GM12878 (cell line): ENCODE measurements at regions not wholly inside any gene's neighbourhood (a gene's known extent, or its start where the extent isn't known, plus 50 kb on each side); places are given as distances from the start of the nearest gene placed in this dataset.

ENCODE experiments used
- ATAC-seq: fragments of 200-7000 bp; cut with Tn5 transposase; 3 replicates; pipeline ENCODE4 v1.9.1; 2020; ENCODE audit warnings: mild to moderate bottlenecking, moderate library complexity
- BruUV-seq: library from RNA; stranded (reverse); fragments of 400-500 nt; replicated peaks from 2 replicates; lab custom pipeline; 2021; lab: Mats Ljungman, UMichigan
- CTCF ChIA-PET: fragments of 300-600 bp; sonication (Branson Sonifier 250); formaldehyde crosslinking; extraction: SDS; loops from one replicate; lab custom pipeline; 2021; ENCODE audit warnings: inconsistent platforms; lab: Yijun Ruan, JAX
- POLR2A ChIA-PET: fragments of 350-600 bp; formaldehyde crosslinking; extraction: SDS; loops from one replicate; lab custom pipeline; 2021; ENCODE audit warnings: inconsistent platforms; lab: Charles Lee
- RAD21 ChIA-PET: fragments of 300-600 bp; sonication (Branson Sonifier 250); formaldehyde crosslinking; loops from one replicate; lab custom pipeline; 2023; ENCODE audit warnings: antibody characterized with exemption; ENCODE audit not compliant: unreplicated experiment; lab: Charles Lee
- SMC1A ChIA-PET: fragments of 300-600 bp; sonication (Branson Sonifier 250); formaldehyde crosslinking; loops from one replicate; lab custom pipeline; 2023; ENCODE audit not compliant: unreplicated experiment, uncharacterized antibody; lab: Charles Lee
- DNase-seq: peaks from one replicate; pipeline ENCODE4 v3.0.0-alpha.2; 2011; ENCODE audit warnings: low read depth, low spot score
- FAIRE-seq: peaks from 3 replicates; lab custom pipeline; 2011; peaks lifted over from hg19 to GRCh38; lab: Jason Lieb, UNC
- H2AFZ ChIP-seq: 2 replicates; pipeline ENCODE4 v1.6.0; 2011; ENCODE audit warnings: low read depth, low read length, control low read depth; ENCODE audit not compliant: control insufficient read depth
- H3K27ac ChIP-seq: 2 replicates; pipeline ENCODE4 v1.5.1; 2011; ENCODE audit warnings: control low read depth; ENCODE audit not compliant: control insufficient read depth, insufficient read depth
- H3K27me3 ChIP-seq, 2 experiments: replicated peaks in 1 of 2; 2 replicates each; pipeline versions ENCODE4 v1.6.0 to v1.6.1; 2011; ENCODE audit warnings: low read length in 1 of 2; ENCODE audit not compliant: control insufficient read depth in 2 of 2, insufficient read depth in 2 of 2
- H3K36me3 ChIP-seq, 2 experiments: 2 replicates each; pipeline ENCODE4 v1.5.1; 2011; ENCODE audit warnings: low read length in 1 of 2; ENCODE audit not compliant: control insufficient read depth in 2 of 2, insufficient read depth in 2 of 2
- H3K4me1 ChIP-seq: 2 replicates; pipeline ENCODE4 v1.6.1; 2011; ENCODE audit warnings: mild to moderate bottlenecking, low read length, moderate library complexity, mixed read lengths; ENCODE audit not compliant: control insufficient read depth, insufficient read depth
- H3K4me2 ChIP-seq: 2 replicates; pipeline ENCODE4 v1.6.0; 2011; ENCODE audit warnings: control low read depth; ENCODE audit not compliant: control insufficient read depth, insufficient read depth
- H3K4me3 ChIP-seq: fragments of 200-600 bp; sonication (generic); 2 replicates; pipeline ENCODE4 v1.5.1; 2016
- H3K79me2 ChIP-seq: 2 replicates; pipeline ENCODE4 v1.6.0; 2011; ENCODE audit warnings: low read length; ENCODE audit not compliant: control insufficient read depth, insufficient read depth
- H3K9ac ChIP-seq: 2 replicates; pipeline ENCODE4 v1.8.0; 2011; ENCODE audit warnings: low read length, control low read depth, mixed read lengths; ENCODE audit not compliant: control insufficient read depth, insufficient read depth
- H3K9me3 ChIP-seq: replicated peaks from 3 replicates; pipeline ENCODE4 v1.5.1; 2011; ENCODE audit warnings: mild to moderate bottlenecking, low read length; ENCODE audit not compliant: control insufficient read depth, insufficient read depth
- H4K20me1 ChIP-seq: 2 replicates; pipeline ENCODE4 v1.6.0; 2011; ENCODE audit not compliant: control insufficient read depth, insufficient read depth
- ASH2L ChIP-seq: fragments of 300-600, 200-600 bp; sonication (generic); IDR thresholded peaks from 2 replicates; pipeline ENCODE4 v1.6.1; 2017; ENCODE audit warnings: low read depth, mild to moderate bottlenecking, borderline replicate concordance
- BHLHE40 ChIP-seq, 2 experiments: fragments of 450-650 bp in 1 of 2; IDR thresholded peaks; 2 replicates each; pipeline ENCODE4 v1.6.1; 2011 to 2017; ENCODE audit warnings: low read depth in 2 of 2, borderline replicate concordance in 1 of 2, improper control_type of control experiment in 1 of 2, low read length in 1 of 2, mild to moderate bottlenecking in 1 of 2
- BRCA1 ChIP-seq: IDR thresholded peaks from 2 replicates; pipeline ENCODE4 v1.6.1; 2011; ENCODE audit warnings: low read depth, low read length, improper control_type of control experiment
- CBX3 ChIP-seq: fragments of 200-600 bp; sonication (generic); IDR thresholded peaks from 2 replicates; pipeline ENCODE4 v1.6.1; 2016; ENCODE audit warnings: low read depth, borderline replicate concordance
- DPF2 ChIP-seq: fragments of 450-650 bp; IDR thresholded peaks from 2 replicates; pipeline ENCODE4 v1.6.1; 2017; ENCODE audit warnings: mild to moderate bottlenecking
- MEF2A ChIP-seq: IDR thresholded peaks from 2 replicates; pipeline ENCODE4 v1.6.1; 2011; ENCODE audit warnings: low read depth, mild to moderate bottlenecking, low read length, moderate library complexity; ENCODE audit not compliant: insufficient read depth
- PAX8 ChIP-seq: fragments of 450-650 bp; IDR thresholded peaks from 2 replicates; pipeline ENCODE4 v1.6.1; 2017; ENCODE audit warnings: mild to moderate bottlenecking, moderate library complexity
- POLR2AphosphoS2 ChIP-seq: IDR thresholded peaks from 2 replicates; pipeline ENCODE4 v1.6.1; 2011; ENCODE audit warnings: low read depth, mild to moderate bottlenecking, low read length, improper control_type of control experiment, moderate library complexity
- POU2F2 ChIP-seq: IDR thresholded peaks from 3 replicates; pipeline ENCODE4 v1.6.1; 2011; ENCODE audit warnings: low read depth, mild to moderate bottlenecking, low read length, borderline replicate concordance
- RAD21 ChIP-seq: IDR thresholded peaks from 2 replicates; pipeline ENCODE4 v1.6.1; 2011; ENCODE audit warnings: mild to moderate bottlenecking, low read depth, low read length, moderate library complexity; ENCODE audit not compliant: insufficient read depth
- RAD51 ChIP-seq: fragments of 450-650 bp; IDR thresholded peaks from 2 replicates; pipeline ENCODE4 v1.6.1; 2016; ENCODE audit warnings: moderate library complexity, mild to moderate bottlenecking, inconsistent platforms
- SIN3A ChIP-seq: IDR thresholded peaks from 2 replicates; pipeline ENCODE4 v1.6.1; 2012; ENCODE audit warnings: low read depth, low read length, improper control_type of control experiment
- STAT1 ChIP-seq: fragments of 450-650 bp; conservative IDR thresholded peaks from 2 replicates; pipeline ENCODE4 v1.6.1; 2014; ENCODE audit warnings: antibody characterized with exemption, mild to moderate bottlenecking
- TAF1 ChIP-seq: IDR thresholded peaks from 2 replicates; pipeline ENCODE4 v1.6.1; 2011; ENCODE audit warnings: mild to moderate bottlenecking, low read depth, low read length, borderline replicate concordance
- ZSCAN29 ChIP-seq: fragments of 450-650 bp; IDR thresholded peaks from 2 replicates; pipeline ENCODE4 v1.6.1; 2017; ENCODE audit warnings: mild to moderate bottlenecking, moderate library complexity
- WGBS: methylation state at CpG from one replicate; pipeline ENCODE4 v1.1.6; 2016; ENCODE audit warnings: low lambda C conversion rate; ENCODE audit not compliant: insufficient replicate concordance, insufficient coverage; ENCODE audit errors: missing lambda C conversion rate; 5-methylcytosine and 5-hydroxymethylcytosine counted together
- in situ Hi-C: fragments of 300-500 bp; cut with MboI; formaldehyde crosslinking; loops from 9 replicates; pipeline ENCODE4 v1.14.3; 2018; ENCODE audit warnings: mixed read lengths
- intact Hi-C: fragments of 100-400 bp; cut with micrococcal nuclease; formaldehyde crosslinking; loops from one replicate; pipeline ENCODE4 v1.14.2; 2022; ENCODE audit not compliant: unreplicated experiment
- TF ChIP-seq, protein P1 (sequence below): fragments of 450-650 bp; IDR thresholded peaks from 2 replicates; pipeline ENCODE4 v1.6.1; 2017; ENCODE audit warnings: mild to moderate bottlenecking, moderate library complexity
- TF ChIP-seq, protein P2 (sequence below): IDR thresholded peaks from 2 replicates; pipeline ENCODE4 v1.6.1; 2012; ENCODE audit warnings: improper control_type of control experiment, low read depth, low read length; ENCODE audit not compliant: insufficient replicate concordance

DNA sequence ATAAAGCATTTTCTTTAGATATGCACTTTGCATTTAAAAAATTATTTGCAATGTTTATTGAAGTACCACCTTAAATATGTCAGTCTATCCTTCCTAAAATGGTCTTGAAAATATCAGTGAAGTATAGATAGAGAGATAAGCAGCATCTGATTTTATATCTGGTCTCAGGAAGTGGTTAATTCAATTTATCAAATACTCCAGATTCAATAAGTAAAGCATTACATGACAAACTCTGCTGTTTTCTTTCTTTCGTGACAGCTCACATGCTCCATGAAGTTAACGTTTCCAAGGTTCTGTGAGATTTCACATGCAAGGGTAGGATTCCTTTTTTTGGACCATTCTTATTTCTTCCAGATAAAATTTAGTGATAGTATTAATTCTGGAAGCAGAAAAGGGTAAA, 775.4 kb upstream of the ROBO1 start:
- intact Hi-C loops: no loop called here
- in situ Hi-C loops: no loop called here
- Histone ChIP-seq H3K36me3 (no peaks in the 10 kb centered on the region), H3K4me1 (no peaks in the 10 kb centered on the region), H3K9me3 (no peaks in the 10 kb centered on the region), H3K4me2 (no peak overlapping the region), H2AFZ (no peak overlapping the region), H4K20me1 (no peaks in the 10 kb centered on the region), H3K4me3 (no peak overlapping the region), H3K27ac (no peak overlapping the region), H3K79me2 (no peaks in the 10 kb centered on the region), H3K9ac (no peak overlapping the region), H3K27me3 (no peaks in the 10 kb centered on the region)
- SMC1A ChIA-PET: no interaction called here
- TF ChIP-seq ZSCAN29: no peak
- no peak for TF ChIP-seq DPF2
- no peak for TF ChIP-seq POU2F2
- TF ChIP-seq BHLHE40 (IDR thresholded peaks at IDR 0.05; ENCODE audit: borderline replicate concordance in 1 of 2, low read depth in 2 of 2, low read length in 1 of 2): no peak
- TF ChIP-seq, protein P1, sequence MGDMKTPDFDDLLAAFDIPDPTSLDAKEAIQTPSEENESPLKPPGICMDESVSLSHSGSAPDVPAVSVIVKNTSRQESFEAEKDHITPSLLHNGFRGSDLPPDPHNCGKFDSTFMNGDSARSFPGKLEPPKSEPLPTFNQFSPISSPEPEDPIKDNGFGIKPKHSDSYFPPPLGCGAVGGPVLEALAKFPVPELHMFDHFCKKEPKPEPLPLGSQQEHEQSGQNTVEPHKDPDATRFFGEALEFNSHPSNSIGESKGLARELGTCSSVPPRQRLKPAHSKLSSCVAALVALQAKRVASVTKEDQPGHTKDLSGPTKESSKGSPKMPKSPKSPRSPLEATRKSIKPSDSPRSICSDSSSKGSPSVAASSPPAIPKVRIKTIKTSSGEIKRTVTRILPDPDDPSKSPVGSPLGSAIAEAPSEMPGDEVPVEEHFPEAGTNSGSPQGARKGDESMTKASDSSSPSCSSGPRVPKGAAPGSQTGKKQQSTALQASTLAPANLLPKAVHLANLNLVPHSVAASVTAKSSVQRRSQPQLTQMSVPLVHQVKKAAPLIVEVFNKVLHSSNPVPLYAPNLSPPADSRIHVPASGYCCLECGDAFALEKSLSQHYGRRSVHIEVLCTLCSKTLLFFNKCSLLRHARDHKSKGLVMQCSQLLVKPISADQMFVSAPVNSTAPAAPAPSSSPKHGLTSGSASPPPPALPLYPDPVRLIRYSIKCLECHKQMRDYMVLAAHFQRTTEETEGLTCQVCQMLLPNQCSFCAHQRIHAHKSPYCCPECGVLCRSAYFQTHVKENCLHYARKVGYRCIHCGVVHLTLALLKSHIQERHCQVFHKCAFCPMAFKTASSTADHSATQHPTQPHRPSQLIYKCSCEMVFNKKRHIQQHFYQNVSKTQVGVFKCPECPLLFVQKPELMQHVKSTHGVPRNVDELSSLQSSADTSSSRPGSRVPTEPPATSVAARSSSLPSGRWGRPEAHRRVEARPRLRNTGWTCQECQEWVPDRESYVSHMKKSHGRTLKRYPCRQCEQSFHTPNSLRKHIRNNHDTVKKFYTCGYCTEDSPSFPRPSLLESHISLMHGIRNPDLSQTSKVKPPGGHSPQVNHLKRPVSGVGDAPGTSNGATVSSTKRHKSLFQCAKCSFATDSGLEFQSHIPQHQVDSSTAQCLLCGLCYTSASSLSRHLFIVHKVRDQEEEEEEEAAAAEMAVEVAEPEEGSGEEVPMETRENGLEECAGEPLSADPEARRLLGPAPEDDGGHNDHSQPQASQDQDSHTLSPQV: no peak
- TF ChIP-seq STAT1: no peak
- TF ChIP-seq, protein P2, sequence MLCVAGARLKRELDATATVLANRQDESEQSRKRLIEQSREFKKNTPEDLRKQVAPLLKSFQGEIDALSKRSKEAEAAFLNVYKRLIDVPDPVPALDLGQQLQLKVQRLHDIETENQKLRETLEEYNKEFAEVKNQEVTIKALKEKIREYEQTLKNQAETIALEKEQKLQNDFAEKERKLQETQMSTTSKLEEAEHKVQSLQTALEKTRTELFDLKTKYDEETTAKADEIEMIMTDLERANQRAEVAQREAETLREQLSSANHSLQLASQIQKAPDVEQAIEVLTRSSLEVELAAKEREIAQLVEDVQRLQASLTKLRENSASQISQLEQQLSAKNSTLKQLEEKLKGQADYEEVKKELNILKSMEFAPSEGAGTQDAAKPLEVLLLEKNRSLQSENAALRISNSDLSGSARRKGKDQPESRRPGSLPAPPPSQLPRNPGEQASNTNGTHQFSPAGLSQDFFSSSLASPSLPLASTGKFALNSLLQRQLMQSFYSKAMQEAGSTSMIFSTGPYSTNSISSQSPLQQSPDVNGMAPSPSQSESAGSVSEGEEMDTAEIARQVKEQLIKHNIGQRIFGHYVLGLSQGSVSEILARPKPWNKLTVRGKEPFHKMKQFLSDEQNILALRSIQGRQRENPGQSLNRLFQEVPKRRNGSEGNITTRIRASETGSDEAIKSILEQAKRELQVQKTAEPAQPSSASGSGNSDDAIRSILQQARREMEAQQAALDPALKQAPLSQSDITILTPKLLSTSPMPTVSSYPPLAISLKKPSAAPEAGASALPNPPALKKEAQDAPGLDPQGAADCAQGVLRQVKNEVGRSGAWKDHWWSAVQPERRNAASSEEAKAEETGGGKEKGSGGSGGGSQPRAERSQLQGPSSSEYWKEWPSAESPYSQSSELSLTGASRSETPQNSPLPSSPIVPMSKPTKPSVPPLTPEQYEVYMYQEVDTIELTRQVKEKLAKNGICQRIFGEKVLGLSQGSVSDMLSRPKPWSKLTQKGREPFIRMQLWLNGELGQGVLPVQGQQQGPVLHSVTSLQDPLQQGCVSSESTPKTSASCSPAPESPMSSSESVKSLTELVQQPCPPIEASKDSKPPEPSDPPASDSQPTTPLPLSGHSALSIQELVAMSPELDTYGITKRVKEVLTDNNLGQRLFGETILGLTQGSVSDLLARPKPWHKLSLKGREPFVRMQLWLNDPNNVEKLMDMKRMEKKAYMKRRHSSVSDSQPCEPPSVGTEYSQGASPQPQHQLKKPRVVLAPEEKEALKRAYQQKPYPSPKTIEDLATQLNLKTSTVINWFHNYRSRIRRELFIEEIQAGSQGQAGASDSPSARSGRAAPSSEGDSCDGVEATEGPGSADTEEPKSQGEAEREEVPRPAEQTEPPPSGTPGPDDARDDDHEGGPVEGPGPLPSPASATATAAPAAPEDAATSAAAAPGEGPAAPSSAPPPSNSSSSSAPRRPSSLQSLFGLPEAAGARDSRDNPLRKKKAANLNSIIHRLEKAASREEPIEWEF: no peak
- TF ChIP-seq SIN3A: no peak
- no peak for TF ChIP-seq RAD21
- TF ChIP-seq RAD51: no peak
- no peak for TF ChIP-seq MEF2A
- TF ChIP-seq POLR2AphosphoS2: no peak
- TF ChIP-seq TAF1: no peak
- TF ChIP-seq PAX8: no peak
- no peak for TF ChIP-seq ASH2L
- no peak for TF ChIP-seq CBX3
- TF ChIP-seq BRCA1: no peak
- ATAC-seq (no peak), FAIRE-seq (no peak), DNase-seq (no peak)
- WGBS: 45% methylated on average over 2 of the region's 2 CpGs
- POLR2A ChIA-PET: no interaction called here
- RAD21 ChIA-PET: no interaction called here
- no TSS peak for BruUV-seq
- CTCF ChIA-PET: no interaction called here
